ENCODE measurements at regions not wholly inside any gene's neighbourhood (a gene's known extent, or its start where the extent isn't known, plus 50 kb on each side); places are given as distances from the start of the nearest gene placed in this dataset.

DNA sequence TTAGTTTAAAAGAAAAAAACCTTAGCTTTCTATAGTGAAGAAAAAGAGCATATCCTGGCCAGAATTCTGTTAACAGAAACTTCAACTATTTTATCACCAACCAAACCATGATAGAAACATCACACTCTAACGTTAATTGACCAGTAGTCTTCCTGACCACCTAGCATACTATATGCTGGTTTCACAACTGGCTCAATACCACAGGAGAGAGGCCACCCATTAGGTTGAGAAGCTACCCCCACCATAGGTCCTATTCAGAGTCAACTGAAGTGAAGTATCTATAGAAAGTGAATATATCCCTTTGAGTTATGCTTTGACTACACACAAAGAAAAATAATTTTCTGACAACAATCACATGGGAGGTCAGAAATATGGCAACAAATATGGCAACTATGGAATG, 85.2 kb upstream of the STK17B start:
- TF ChIP-seq GATA2 (IDR thresholded peaks at IDR 0.05; ENCODE audit: low read depth, low read length), result no peak
- no peak for TF ChIP-seq GATA3 (IDR thresholded peaks at IDR 0.05; ENCODE audit: low read depth, low read length)

All from SH-SY5Y (cell line).